Gastroesophageal sphincter (tissue), 4 donors: ENCODE measurements at regions not wholly inside any gene's neighbourhood (a gene's known extent, or its start where the extent isn't known, plus 50 kb on each side); places are given as distances from the start of the nearest gene placed in this dataset.

Experiments used
- ATAC-seq: fragments of 150-250 bp; one replicate; pipeline ENCODE4 v1.9.1; 2016; ENCODE audit warnings: mild to moderate bottlenecking, moderate library complexity
- H3K27ac ChIP-seq, 4 donors: fragments of 200-600 bp; sonication (generic) in 3 of 4; 1 replicate in 3 of 4; 2 replicates in 1 of 4; pipeline ENCODE4 v1.5.1; 2016 to 2019
- H3K27me3 ChIP-seq: fragments of 200-600 bp; sonication (generic); one replicate; pipeline ENCODE4 v1.5.1; 2019
- H3K36me3 ChIP-seq, 2 donors: fragments of 200-600 bp; sonication (generic); one replicate each; pipeline ENCODE4 v1.5.1; 2019; ENCODE audit warnings: control low read depth in 1 of 2
- H3K4me1 ChIP-seq, 3 donors: fragments of 200-600 bp; sonication (generic); 1 replicate in 2 of 3; 2 replicates in 1 of 3; pipeline ENCODE4 v1.5.1; 2016 to 2019; ENCODE audit warnings: control low read depth in 2 of 3
- H3K4me3 ChIP-seq, 2 donors: fragments of 200-600 bp; sonication (generic); one replicate each; pipeline ENCODE4 v1.5.1; 2019; ENCODE audit warnings: mild to moderate bottlenecking in 1 of 2, moderate library complexity in 1 of 2
- H3K9me3 ChIP-seq, 3 donors: fragments of 200-600 bp; sonication (generic); one replicate each; pipeline ENCODE4 v1.5.1; 2017 to 2019; ENCODE audit warnings: control low read depth in 2 of 3
- CTCF ChIP-seq, 4 experiments: fragments of 200-600 bp in 2 of 4; fragments of 450-650 bp in 2 of 4; sonication (generic) in 1 of 4; IDR thresholded peaks; one replicate each; pipeline ENCODE4 v1.5.1; 2017 to 2019; ENCODE audit warnings: antibody characterized with exemption in 4 of 4, mild to moderate bottlenecking in 2 of 4, moderate library complexity in 2 of 4
- EP300 ChIP-seq: sonication (generic); formaldehyde crosslinking; IDR thresholded peaks from one replicate; pipeline ENCODE4 v1.6.1; 2017; ENCODE audit warnings: antibody characterized with exemption, mild to moderate bottlenecking
- POLR2A ChIP-seq, 2 donors: fragments of 450-650 bp; IDR thresholded peaks; one replicate each; pipeline ENCODE4 v1.6.1; 2017; ENCODE audit warnings: antibody characterized with exemption in 2 of 2, mild to moderate bottlenecking in 2 of 2, moderate library complexity in 1 of 2
- POLR2AphosphoS5 ChIP-seq: sonication (generic); formaldehyde crosslinking; IDR thresholded peaks from one replicate; pipeline ENCODE4 v1.6.1; 2017; ENCODE audit warnings: antibody characterized with exemption
- WGBS, 2 donors: methylation state at CpG; one replicate each; pipeline ENCODE4 v1.1.5; 2018; ENCODE audit warnings: low coverage in 1 of 2; 5-methylcytosine and 5-hydroxymethylcytosine counted together

- Histone ChIP-seq H3K9me3 (no peaks in the 10 kb centered on the region), H3K27me3 (no peaks in the 10 kb centered on the region), H3K36me3 (no peaks in the 10 kb centered on the region), H3K27ac (no peak overlapping the region), H3K4me3 (no peak overlapping the region), H3K4me1 (no peaks in the 10 kb centered on the region)
- WGBS, 2 donors: 29 to 30% methylated on average over 1 of the region's 1 CpG
- no peak for ATAC-seq
- no peak for TF ChIP-seq POLR2A (IDR thresholded peaks at IDR 0.05)
- TF ChIP-seq CTCF (IDR thresholded peaks at IDR 0.05): no peak
- no peak for TF ChIP-seq EP300
Observed at GRCh38 chr4:13261486-13262257, 222.5 kb downstream of the RAB28 start.

GRCh38 chr4:13260513-13260912 lies 223.6 kb downstream of the RAB28 start:
- Histone ChIP-seq H3K4me3 (no peak overlapping the region), H3K27me3 (no peaks in the 10 kb centered on the region), H3K36me3 (no peaks in the 10 kb centered on the region), H3K9me3 (no peaks in the 10 kb centered on the region), H3K4me1 (no peaks in the 10 kb centered on the region), H3K27ac (no peak overlapping the region)
- ATAC-seq: no peak
- TF ChIP-seq POLR2AphosphoS5 (no peak), POLR2A (IDR thresholded peaks at IDR 0.05) (no peak), EP300 (no peak), CTCF (IDR thresholded peaks at IDR 0.05) (no peak)
- 83 to 92% methylated on average over 1 of the region's 1 CpG for WGBS, 2 donors

- ATAC-seq: no peak
Observed at GRCh38 chr4:13250263-13250662, 233.9 kb downstream of the RAB28 start.

GRCh38 chr4:13248621-13249298 lies 235.4 kb downstream of the RAB28 start:
- Histone ChIP-seq H3K4me3 (no peak overlapping the region), H3K27me3 (no peaks in the 10 kb centered on the region), H3K36me3 (no peaks in the 10 kb centered on the region), H3K27ac (no peak overlapping the region), H3K9me3 (peaks cover 0 to 36% (median 0%) of the 10 kb centered on the region in 3 donors), H3K4me1 (no peaks in the 10 kb centered on the region)
- TF ChIP-seq POLR2A (IDR thresholded peaks at IDR 0.05) (no peak), CTCF (IDR thresholded peaks at IDR 0.05) (peak in 1 of 4 experiments; percentile 8), POLR2AphosphoS5 (no peak), EP300 (no peak)
- 33 to 37% methylated on average over 2 of the region's 2 CpGs for WGBS, 2 donors
- ATAC-seq: no peak

More at GRCh38 chr4:13250263-13250662, 233.9 kb downstream of the RAB28 start:
- Histone ChIP-seq H3K9me3 (peaks cover 0 to 34% (median 0%) of the 10 kb centered on the region in 3 donors), H3K27me3 (no peaks in the 10 kb centered on the region), H3K27ac (no peak overlapping the region), H3K36me3 (no peaks in the 10 kb centered on the region), H3K4me1 (no peaks in the 10 kb centered on the region), H3K4me3 (no peak overlapping the region)
- 76 to 81% methylated on average over 2 to 3 of the region's 3 CpGs for WGBS, 2 donors
- TF ChIP-seq EP300 (no peak), CTCF (IDR thresholded peaks at IDR 0.05) (no peak), POLR2A (IDR thresholded peaks at IDR 0.05) (no peak), POLR2AphosphoS5 (no peak)

GRCh38 chr4:13246107-13246506 lies 238.0 kb downstream of the RAB28 start:
- Histone ChIP-seq H3K27ac (no peak overlapping the region), H3K27me3 (no peaks in the 10 kb centered on the region), H3K9me3 (peaks cover 0 to 36% (median 0%) of the 10 kb centered on the region in 3 donors), H3K4me1 (no peaks in the 10 kb centered on the region), H3K36me3 (no peaks in the 10 kb centered on the region), H3K4me3 (no peak overlapping the region)
- no peak for ATAC-seq
- no peak for TF ChIP-seq CTCF (IDR thresholded peaks at IDR 0.05)
- no peak for TF ChIP-seq EP300
- no peak for TF ChIP-seq POLR2A (IDR thresholded peaks at IDR 0.05)
- no peak for TF ChIP-seq POLR2AphosphoS5
- WGBS, 2 donors: 76 to 92% methylated on average over 1 of the region's 1 CpG
